AG04450 (cell line): ENCODE measurements at regions not wholly inside any gene's neighbourhood (a gene's known extent, or its start where the extent isn't known, plus 50 kb on each side); places are given as distances from the start of the nearest gene placed in this dataset.

Experiments used
- CTCF ChIA-PET: fragments of 300-600, 350-600 bp; formaldehyde crosslinking; extraction: SDS; loops from one replicate; lab custom pipeline; 2022; ENCODE audit warnings: antibody characterized with exemption, inconsistent platforms; lab: Charles Lee
- POLR2A ChIA-PET: fragments of 350-600 bp; formaldehyde crosslinking; extraction: SDS; loops from one replicate; lab custom pipeline; 2021; ENCODE audit warnings: antibody characterized with exemption, inconsistent platforms; lab: Yijun Ruan, JAX
- DNase-seq: peaks from one replicate; pipeline ENCODE4 v3.0.0-alpha.2; 2011; ENCODE audit warnings: low read depth, low spot score
- H3K27ac ChIP-seq: one replicate; pipeline ENCODE4 v1.5.1; 2012; ENCODE audit warnings: low read depth, low read length, control low read depth
- H3K27me3 ChIP-seq: one replicate; pipeline ENCODE4 v1.6.0; 2012; ENCODE audit warnings: low read length; ENCODE audit not compliant: control insufficient read depth, insufficient read depth
- H3K4me3 ChIP-seq: 2 replicates; pipeline ENCODE4 v1.5.1; 2011; ENCODE audit warnings: mild to moderate bottlenecking, low read depth, low read length, control low read depth
- H3K9me3 ChIP-seq: 2 replicates; pipeline ENCODE4 v1.5.1; 2012; ENCODE audit warnings: low read length; ENCODE audit not compliant: control insufficient read depth, insufficient read depth
- TF ChIP-seq, protein P1 (sequence below): IDR thresholded peaks from 2 replicates; pipeline ENCODE4 v1.5.1; 2011; ENCODE audit warnings: low read depth, low read length, control low read depth, inconsistent platforms

DNA sequence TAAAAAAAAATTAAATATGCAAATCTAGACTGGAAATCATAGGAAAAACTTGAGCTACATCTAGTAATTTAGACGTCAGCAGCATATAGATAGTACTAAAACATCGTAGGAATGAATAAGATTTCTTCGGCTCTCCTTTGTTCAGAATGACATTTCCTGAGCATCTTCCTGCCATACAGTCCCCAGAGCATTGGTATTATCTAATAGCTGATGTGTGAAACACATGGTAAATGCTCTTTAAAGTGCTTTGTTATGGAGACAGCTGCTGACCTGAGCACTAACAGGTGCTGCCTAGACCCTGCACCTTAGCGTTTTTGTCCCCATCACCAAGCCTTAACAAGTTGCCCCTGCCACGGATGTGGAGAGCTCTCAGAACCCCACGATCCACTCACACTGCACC lies 692.3 kb upstream of the PIK3C3 start:
- CTCF ChIA-PET, result no interaction called here
- no peak overlapping the region for H3K27ac ChIP-seq
- H3K27me3 ChIP-seq, result no peaks in the 10 kb centered on the region
- TF ChIP-seq, protein P1, sequence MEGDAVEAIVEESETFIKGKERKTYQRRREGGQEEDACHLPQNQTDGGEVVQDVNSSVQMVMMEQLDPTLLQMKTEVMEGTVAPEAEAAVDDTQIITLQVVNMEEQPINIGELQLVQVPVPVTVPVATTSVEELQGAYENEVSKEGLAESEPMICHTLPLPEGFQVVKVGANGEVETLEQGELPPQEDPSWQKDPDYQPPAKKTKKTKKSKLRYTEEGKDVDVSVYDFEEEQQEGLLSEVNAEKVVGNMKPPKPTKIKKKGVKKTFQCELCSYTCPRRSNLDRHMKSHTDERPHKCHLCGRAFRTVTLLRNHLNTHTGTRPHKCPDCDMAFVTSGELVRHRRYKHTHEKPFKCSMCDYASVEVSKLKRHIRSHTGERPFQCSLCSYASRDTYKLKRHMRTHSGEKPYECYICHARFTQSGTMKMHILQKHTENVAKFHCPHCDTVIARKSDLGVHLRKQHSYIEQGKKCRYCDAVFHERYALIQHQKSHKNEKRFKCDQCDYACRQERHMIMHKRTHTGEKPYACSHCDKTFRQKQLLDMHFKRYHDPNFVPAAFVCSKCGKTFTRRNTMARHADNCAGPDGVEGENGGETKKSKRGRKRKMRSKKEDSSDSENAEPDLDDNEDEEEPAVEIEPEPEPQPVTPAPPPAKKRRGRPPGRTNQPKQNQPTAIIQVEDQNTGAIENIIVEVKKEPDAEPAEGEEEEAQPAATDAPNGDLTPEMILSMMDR, result no peak
- no peak for DNase-seq
- no peaks in the 10 kb centered on the region for H3K9me3 ChIP-seq
- POLR2A ChIA-PET, result no interaction called here
- no peak overlapping the region for H3K4me3 ChIP-seq

- CTCF ChIA-PET, result interaction anchor here (0.5 to 1.1 kb wide), 2 partner anchors 24 to 37 kb away, joined by 3 to 5 read pairs; no protein-coding TSS in a partner anchor
- no peak overlapping the region for H3K27ac ChIP-seq
- H3K4me3 ChIP-seq, result no peak overlapping the region
- TF ChIP-seq, protein P1, result no peak
- no peak for DNase-seq
- no peaks in the 10 kb centered on the region for H3K9me3 ChIP-seq
- no peaks in the 10 kb centered on the region for H3K27me3 ChIP-seq
- POLR2A ChIA-PET, result no interaction called here
Observed at GRCh38 chr18:41244591-41245037, 710.4 kb upstream of the PIK3C3 start.

DNA sequence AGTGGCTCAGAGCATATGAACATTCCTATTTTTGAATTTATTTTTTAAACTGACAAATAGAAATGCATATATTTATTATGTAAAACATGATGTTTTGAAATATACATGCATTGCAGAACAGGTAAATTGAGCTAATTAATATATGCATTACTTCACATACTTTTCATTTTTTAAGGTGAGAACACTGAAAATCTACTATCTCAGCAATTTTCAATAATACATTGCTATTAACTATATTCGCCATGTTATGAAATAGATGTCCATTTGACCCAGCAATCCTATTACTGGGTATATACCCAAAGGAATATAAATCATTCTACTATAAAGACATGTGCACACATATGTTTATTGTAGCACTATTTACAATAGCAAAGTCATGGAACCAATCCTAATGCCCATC lies 717.7 kb upstream of the PIK3C3 start:
- Histone ChIP-seq H3K27me3 (no peaks in the 10 kb centered on the region), H3K27ac (no peak overlapping the region), H3K4me3 (no peak overlapping the region), H3K9me3 (no peaks in the 10 kb centered on the region)
- ChIA-PET POLR2A (no interaction called here), CTCF (no interaction called here)
- DNase-seq, result no peak
- TF ChIP-seq, protein P1, result no peak

DNA sequence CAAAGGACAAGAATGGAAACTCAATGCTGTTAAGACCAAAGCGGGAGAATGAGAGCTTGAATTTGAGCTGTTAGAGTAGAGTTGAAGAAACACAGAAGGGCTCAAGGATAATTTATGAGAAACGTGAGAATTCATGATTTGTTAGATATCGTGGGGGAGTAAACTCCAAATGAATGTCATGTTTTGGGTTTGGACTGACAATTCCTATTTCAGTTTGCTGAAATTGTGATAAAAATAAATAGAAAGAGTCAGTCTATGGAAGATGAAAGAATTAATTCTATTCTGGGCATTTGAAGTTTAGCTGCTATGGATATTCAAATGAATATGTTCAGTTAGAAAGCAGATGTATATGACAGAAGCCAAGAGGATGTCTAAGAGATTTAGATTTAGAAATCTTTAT lies 723.4 kb upstream of the PIK3C3 start:
- TF ChIP-seq, protein P1, result no peak
- POLR2A ChIA-PET, result no interaction called here
- H3K4me3 ChIP-seq, result no peak overlapping the region
- no peaks in the 10 kb centered on the region for H3K27me3 ChIP-seq
- DNase-seq, result no peak
- H3K27ac ChIP-seq, result no peak overlapping the region
- CTCF ChIA-PET, result no interaction called here
- no peaks in the 10 kb centered on the region for H3K9me3 ChIP-seq

DNA sequence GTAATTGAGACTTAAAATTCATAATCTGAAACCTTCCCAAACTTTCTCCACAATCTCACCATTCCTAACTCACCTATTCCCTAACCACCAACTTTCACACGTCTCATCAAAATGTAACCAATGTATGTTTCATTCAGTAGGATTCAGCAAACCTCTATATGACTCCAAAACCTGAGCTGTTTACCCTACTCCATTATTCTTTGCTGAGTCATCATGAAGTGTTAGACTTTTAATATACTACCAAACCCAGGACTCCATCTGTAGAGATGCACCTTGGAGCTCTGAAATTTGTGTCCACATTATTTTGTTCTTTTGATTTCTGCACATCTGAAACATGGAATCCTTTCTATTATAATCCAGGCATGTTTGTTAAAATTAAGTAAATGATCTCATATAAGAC lies 727.0 kb upstream of the PIK3C3 start:
- no peaks in the 10 kb centered on the region for H3K27me3 ChIP-seq
- POLR2A ChIA-PET, result no interaction called here
- CTCF ChIA-PET, result no interaction called here

More for the DNA sequence above, 727.0 kb upstream of the PIK3C3 start:
- TF ChIP-seq, protein P1, result no peak
- no peaks in the 10 kb centered on the region for H3K9me3 ChIP-seq
- no peak for DNase-seq
- H3K27ac ChIP-seq, result no peak overlapping the region
- H3K4me3 ChIP-seq, result no peak overlapping the region
